Bronchial epithelial cell (primary cell): ENCODE measurements at regions not wholly inside any gene's neighbourhood (a gene's known extent, or its start where the extent isn't known, plus 50 kb on each side); places are given as distances from the start of the nearest gene placed in this dataset.

Experiments
- DNase-seq: peaks from one replicate; pipeline ENCODE4 v3.0.0-alpha.2; 2010; ENCODE audit warnings: low read depth
- FAIRE-seq: peaks from 2 replicates; lab custom pipeline; 2011; peaks lifted over from hg19 to GRCh38; lab: Jason Lieb, UNC
- H3K27me3 ChIP-seq: 2 replicates; pipeline ENCODE4 v1.5.1; 2011; ENCODE audit warnings: low read length; ENCODE audit not compliant: control insufficient read depth, insufficient read depth
- H3K36me3 ChIP-seq: 2 replicates; pipeline ENCODE4 v1.5.1; 2011; ENCODE audit warnings: low read length; ENCODE audit not compliant: control insufficient read depth, insufficient read depth
- H3K4me3 ChIP-seq: 2 replicates; pipeline ENCODE4 v1.5.1; 2011; ENCODE audit warnings: mild to moderate bottlenecking, low read depth, low read length, control low read depth
- TF ChIP-seq, protein P1 (sequence below): IDR thresholded peaks from 2 replicates; pipeline ENCODE4 v1.5.1; 2011; ENCODE audit warnings: mild to moderate bottlenecking, moderate library complexity, low read length, control low read depth, inconsistent platforms; ENCODE audit not compliant: insufficient read depth, severe bottlenecking

DNA sequence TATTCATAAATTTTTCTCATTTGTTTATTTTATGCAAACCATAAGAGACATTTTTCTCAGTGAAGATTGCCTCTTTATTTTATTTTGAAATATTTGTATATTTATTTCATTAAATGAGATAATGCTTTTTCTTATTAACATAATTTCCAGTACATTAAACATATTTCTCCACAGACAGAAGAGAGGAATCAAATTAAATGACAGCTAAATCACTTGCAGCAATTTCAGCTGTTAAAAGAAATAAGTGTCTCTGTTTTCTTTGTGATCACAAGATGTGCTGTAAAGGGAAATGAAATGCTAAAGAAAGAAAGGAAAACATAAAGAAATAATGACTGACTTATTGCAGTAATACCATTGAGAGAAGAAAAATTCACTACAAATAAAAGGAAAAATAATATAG lies 414.0 kb upstream of the FANCL start:
- H3K27me3 ChIP-seq: no peaks in the 10 kb centered on the region
- TF ChIP-seq, protein P1, sequence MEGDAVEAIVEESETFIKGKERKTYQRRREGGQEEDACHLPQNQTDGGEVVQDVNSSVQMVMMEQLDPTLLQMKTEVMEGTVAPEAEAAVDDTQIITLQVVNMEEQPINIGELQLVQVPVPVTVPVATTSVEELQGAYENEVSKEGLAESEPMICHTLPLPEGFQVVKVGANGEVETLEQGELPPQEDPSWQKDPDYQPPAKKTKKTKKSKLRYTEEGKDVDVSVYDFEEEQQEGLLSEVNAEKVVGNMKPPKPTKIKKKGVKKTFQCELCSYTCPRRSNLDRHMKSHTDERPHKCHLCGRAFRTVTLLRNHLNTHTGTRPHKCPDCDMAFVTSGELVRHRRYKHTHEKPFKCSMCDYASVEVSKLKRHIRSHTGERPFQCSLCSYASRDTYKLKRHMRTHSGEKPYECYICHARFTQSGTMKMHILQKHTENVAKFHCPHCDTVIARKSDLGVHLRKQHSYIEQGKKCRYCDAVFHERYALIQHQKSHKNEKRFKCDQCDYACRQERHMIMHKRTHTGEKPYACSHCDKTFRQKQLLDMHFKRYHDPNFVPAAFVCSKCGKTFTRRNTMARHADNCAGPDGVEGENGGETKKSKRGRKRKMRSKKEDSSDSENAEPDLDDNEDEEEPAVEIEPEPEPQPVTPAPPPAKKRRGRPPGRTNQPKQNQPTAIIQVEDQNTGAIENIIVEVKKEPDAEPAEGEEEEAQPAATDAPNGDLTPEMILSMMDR: no peak
- no peaks in the 10 kb centered on the region for H3K36me3 ChIP-seq
- no peak for FAIRE-seq
- no peak for DNase-seq
- no peak overlapping the region for H3K4me3 ChIP-seq

DNA sequence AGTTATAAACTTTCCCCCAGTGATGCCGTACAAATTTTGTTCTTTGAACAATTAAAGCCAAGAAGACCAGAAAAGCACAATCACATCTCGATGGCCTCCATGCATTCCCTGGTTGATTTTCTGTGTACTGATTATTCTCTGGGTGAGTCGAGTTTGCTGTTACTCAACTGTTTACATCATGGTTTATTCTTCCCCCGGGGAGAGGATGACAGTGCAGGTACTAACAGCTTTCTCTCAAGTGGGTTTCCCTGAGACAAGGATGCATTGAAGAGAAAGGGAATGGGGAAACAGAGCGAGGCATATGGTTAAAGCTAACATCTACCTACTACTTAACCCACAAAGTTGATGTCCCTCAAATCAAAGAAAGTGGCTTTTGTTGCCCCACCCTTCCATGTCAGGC lies 410.8 kb upstream of the FANCL start:
- Histone ChIP-seq H3K36me3 (no peaks in the 10 kb centered on the region), H3K27me3 (no peaks in the 10 kb centered on the region), H3K4me3 (no peak overlapping the region)
- peak; percentile 80 for DNase-seq
- TF ChIP-seq, protein P1: no peak
- peak; percentile 66 for FAIRE-seq

DNA sequence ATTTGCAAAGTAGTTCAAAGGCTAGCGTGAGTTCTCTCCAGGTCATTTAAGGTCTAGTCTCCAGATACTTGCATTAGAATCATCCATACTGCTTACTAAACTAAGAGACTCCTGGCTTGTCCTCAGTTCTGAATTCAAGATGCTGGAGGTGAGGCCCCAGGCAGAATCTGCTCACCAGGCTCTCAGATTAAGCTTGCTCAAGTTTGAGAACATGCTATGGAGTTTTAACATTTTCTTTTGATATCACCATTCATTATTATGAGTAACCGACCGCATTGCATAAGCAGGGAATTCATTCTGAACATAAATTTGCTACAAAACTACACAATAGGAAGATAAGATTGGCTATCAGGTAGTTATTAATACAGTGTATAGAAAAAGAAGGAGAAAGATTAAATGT lies 409.7 kb upstream of the FANCL start:
- TF ChIP-seq, protein P1: no peak
- H3K27me3 ChIP-seq: no peaks in the 10 kb centered on the region
- FAIRE-seq: no peak
- H3K36me3 ChIP-seq: no peaks in the 10 kb centered on the region
- DNase-seq: no peak
- H3K4me3 ChIP-seq: no peak overlapping the region

DNA sequence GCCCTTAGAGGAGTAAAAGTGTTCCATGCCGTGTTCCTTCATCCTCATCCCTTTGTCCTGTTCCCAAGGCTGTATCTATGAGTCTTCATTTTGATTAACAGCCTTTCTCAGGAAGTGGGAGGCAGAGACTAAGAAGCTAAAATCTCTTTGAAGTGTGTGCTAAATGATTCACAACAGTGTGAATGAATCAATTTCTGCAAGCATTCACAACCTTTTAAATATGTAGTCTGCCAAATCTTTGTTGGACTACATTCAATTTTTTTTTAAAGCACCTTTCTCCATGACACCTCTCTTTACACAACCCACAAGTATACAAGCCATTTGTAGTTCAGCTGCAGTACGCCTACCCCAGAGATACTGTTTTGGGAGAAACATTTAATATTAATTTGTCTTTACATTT lies 408.6 kb upstream of the FANCL start:
- H3K4me3 ChIP-seq: no peak overlapping the region
- no peaks in the 10 kb centered on the region for H3K36me3 ChIP-seq
- DNase-seq (peak; percentile 88), FAIRE-seq (no peak)
- TF ChIP-seq, protein P1: no peak
- no peaks in the 10 kb centered on the region for H3K27me3 ChIP-seq

DNA sequence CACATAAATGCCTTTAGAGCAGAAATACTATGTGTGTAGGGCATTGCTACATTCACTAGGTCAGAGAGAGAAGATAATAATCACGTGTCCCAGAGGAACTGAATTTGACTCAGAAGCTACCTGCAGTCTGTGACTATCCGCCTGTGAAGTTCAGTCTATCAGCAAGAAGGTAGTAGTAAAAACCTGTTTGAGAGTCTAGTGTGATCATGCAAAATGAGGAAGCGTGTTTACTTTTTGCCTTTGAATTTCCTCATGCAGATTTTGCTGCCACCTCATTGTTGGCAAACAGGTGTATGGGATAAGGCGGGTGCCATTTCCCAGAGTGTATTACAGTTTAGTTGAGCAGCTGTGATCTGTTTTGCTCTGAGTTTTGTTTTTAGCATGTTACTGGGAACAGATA lies 403.9 kb upstream of the FANCL start:
- TF ChIP-seq, protein P1: no peak

DNA sequence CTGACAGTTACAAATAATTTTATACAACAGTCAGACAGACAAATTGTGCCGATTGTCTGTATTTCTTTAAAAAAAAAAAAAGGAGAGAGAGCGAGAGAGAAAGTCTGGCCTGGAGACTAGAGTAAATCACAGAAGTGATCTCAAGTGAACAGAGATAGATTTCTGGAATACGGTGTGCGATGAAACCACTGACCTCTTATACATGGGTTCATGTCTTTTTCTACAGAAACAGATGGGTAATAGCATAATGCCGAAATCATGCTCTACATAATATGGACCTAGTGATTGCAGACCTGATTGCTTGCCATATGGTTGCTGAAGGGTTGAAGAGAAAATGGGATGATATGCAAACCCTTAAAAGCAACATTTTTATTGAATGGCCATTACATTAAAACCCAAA lies 403.3 kb upstream of the FANCL start:
- H3K4me3 ChIP-seq: no peak overlapping the region
- TF ChIP-seq, protein P1: no peak
- no peaks in the 10 kb centered on the region for H3K27me3 ChIP-seq
- no peaks in the 10 kb centered on the region for H3K36me3 ChIP-seq
- no peak for DNase-seq
- FAIRE-seq: no peak

More for the DNA sequence above, 403.9 kb upstream of the FANCL start:
- Histone ChIP-seq H3K27me3 (no peaks in the 10 kb centered on the region), H3K4me3 (no peak overlapping the region), H3K36me3 (no peaks in the 10 kb centered on the region)
- no peak for FAIRE-seq
- peak; percentile 48 for DNase-seq
